NCI-H1417 (cell line): ENCODE measurements at regions not wholly inside any gene's neighbourhood (a gene's known extent, or its start where the extent isn't known, plus 50 kb on each side); places are given as distances from the start of the nearest gene placed in this dataset.

Experiments used
- DNase-seq, 3 experiments: peaks; one replicate each; lab custom pipeline; 2025; lab: John Stamatoyannopoulos, UW

DNA sequence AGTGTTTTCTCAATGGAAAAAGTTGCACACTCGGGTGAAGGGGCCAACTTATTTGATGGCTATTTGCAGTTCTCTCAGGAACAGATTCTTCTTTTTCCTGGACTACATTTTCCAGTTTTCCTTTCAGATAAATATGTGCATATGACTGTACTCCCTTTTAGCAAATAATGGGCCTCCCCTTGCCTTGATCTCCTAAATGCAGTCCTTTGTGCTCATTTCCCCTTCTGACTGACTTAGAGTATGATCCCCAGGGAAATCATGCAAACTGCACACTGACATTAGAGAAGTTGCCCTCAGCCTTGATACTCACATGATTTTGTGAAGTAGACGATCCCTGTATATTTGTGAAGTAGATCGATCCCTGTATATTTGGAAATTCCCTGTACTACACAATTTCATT lies 492.9 kb upstream of the NOVA1 start:
- DNase-seq, result no peak

DNA sequence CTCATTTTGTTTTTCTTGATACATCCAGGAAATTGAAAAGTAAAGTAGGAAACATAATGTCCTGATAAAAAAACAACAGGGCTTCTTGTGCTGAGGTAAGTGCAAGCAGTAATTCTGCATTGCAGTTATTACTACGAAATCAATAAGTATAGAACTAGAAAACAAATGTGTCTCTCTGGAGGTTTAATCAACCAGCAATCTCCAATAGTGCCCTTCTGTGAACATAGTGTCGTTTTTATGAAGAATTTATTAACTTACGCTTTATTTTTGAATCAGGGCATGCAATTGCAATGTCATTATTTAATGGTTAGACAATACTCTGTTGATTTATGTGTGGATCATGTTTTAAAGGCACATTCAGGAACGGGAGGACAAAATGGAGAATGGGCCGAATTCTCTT lies 494.1 kb upstream of the NOVA1 start:
- DNase-seq, result no peak

DNA sequence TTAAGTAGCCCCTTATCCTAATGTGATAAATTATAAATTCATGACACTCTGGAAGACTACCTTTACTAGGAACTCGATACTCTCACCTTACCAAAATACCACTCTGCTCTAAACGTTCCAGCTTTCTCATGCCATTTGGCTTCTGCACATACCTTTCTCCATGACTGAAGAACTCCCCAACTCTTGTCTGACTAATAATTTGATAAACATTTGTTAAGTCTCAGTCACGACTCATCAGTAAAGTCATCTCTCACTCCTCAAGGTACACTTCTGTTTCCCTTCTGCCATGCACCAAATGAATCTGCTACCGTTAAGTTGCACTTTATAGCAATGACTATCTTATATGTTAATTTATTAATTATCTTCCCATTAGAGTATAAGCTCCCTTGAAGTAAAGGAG lies 498.3 kb upstream of the NOVA1 start:
- DNase-seq, result no peak

DNA sequence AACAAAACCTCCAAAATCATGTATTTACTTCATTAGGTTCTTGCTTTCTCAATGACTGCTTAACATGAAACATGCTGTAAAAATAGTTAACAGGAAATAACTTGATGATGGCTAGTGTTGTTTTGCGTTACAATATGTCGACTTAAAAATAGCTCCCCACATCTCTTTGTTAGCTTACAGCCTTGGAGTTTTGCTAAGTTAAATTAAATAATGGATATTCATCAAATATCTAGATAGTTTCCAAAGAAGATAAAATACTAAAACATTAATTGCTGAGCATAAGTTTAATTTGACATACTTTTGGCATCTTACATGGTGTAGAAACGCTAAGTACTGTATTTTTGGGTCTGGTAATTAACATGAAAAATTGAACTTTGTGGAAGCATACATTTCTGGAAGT lies 500.6 kb upstream of the NOVA1 start:
- no peak for DNase-seq

DNA sequence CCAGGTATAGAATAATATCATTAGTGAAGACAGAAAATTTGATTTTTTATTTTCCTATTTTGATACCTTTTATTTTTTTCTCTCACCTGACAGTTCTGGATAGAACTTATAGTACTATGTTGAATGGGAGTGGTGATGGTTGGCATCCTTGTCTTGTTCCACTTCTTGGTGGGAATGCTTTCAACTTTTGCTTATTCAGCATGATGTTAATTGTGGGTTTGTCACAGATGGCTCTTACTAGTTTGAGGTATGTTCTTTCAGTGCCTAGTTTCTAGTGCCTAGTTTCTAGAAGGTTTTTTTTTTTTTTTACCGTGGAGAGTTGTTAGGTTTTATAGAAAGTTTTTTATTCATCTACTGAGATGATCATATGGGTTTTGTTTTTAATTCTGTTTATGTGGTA lies 516.3 kb upstream of the NOVA1 start:
- no peak for DNase-seq

DNA sequence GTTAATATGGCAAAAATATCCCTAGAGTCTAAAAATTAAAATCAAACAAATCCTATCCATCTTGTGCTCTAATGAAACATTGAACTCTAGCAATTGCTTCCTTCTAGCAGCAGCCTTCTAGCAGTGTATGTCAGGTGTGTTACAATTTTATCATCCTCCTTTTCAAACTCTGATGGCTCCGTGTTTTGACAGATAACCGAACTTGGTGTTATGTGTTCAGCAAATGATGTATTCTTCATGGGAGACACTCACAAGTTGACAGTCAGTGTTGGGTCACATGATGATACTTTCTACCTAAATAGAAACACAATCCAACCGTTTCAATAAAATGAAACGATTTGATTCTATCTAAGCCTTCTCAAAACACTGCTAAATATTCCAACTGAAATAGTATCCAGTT lies 525.3 kb upstream of the NOVA1 start:
- DNase-seq, result no peak

DNA sequence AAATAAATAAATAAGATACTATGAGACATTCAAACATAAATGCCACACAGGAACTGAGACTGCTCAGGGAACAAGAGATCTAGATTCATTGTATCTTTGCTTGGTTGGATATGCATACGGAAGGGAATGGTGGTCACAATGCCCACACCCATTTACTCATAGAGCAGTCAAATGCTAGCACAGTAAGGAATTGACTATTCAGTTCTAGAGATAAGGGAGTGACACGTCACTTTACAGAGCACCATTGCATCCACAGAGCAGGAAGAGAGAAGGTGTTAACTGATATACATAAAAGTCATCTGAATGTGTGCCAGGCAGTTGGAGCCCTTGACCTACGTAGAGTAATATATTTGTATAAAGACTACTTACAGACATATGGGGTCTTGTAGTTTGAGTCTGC lies 530.0 kb upstream of the NOVA1 start:
- no peak for DNase-seq

DNA sequence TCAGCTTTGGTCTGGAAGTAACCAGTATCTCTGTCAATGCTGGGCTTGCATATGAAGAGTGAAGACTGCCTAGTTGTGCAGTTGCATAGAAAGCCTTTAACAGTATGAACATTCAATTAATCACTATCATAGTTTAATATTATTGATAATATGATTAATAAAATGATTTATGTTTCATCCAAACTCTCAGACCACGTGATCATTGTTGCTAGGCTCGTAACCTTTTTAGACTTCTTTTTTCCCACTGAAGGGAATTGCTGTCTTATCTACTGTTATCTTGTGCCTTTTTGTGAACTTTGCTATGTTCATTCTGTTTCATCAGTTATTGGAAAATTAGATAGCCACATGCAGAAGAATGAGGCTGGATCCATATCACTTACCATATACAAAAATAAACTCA lies 536.4 kb upstream of the NOVA1 start:
- no peak for DNase-seq

DNA sequence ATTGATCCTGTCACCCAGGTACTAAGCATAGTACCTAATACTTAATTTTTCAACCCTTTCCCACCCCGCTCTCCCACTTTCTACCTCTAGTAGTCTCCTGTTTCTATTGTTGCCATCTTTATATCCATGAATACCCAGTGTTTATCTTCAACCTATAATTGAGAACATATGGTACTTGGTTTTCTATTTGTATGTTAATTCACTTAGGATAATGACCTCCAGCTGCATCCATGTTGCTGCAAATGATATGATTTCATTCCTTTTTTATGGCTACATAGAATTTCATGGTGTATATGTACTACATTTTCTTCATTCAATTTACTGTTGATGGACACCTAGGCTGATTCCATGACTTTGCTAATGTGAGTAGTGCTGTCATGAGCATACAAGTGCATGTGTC lies 547.3 kb upstream of the NOVA1 start:
- no peak for DNase-seq

DNA sequence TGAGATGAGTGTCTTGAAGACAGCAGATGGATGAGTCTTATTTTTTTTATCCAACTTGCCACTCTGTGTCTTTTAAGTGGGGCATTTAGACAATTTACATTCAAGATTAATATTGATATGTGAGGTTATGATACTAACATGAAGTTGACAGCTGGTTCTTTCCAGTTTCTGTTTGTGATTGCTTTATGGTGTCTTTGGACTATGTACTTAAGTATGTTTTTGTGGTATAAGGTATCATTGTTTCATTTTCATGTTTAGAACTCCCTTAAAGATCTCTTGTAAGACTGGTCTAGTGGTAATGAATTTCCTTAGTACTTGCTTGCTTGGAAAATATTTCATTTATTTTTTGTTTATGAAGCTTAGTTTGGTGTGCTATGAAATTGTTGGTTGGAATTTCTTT lies 550.3 kb upstream of the NOVA1 start:
- DNase-seq, result no peak

DNA sequence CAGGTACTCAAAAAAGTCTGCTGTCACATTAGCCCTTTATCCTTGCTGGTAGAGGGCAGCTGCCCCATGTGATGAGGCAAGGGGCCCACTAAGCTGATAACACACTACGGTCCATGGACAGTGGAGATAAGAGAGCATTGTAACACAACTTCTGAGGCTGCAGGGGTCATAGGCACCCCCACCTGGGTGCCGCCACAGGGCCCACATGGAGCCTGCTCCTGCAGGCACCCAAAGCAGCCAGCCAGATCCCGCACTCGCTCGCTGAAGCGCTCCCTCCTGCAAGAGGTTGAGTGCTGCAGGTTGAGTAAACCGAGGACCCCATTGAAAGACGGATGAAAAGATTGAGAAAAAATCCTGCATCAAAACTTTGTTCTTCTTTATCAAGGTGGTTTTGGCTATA lies 566.3 kb upstream of the NOVA1 start:
- DNase-seq, result no peak

DNA sequence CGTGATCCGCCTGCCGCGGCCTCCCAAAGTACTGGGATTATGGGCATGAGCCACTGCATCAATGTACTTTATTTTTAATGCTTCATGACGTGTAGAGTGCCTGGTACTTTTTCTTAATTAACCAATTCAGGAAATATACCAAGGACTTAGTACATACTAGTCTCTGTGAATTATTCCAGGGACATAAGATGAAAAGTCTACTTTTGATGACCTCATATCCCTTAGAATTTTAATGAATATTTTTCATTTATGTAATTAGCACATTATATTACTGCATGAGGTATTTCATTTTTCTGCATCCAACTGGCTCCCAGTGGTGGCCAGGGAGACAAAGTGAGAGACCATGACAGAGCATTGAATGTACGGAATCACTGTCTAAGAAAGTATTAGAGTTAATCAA lies 577.7 kb upstream of the NOVA1 start:
- DNase-seq, result no peak

DNA sequence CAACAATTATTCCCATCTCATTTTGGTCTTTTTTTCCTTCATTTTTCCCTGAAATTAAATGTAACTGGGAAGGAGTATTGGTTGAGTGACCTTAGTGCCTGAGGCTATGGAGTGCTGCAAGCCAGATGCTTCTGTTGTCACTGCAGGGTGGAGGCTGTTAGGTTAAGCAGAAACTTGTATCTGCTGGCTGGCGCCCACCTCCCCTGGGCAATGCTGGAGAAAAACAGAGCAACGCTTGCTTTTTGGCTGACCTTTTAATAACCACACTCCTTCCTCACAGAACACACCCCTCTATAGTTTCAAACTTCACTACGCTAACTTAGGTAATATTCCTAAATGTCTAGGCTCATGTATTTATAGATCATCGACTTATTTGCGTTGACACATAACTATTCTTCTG lies 583.5 kb upstream of the NOVA1 start:
- DNase-seq, result peak in 1 of 3 experiments; percentile 9

DNA sequence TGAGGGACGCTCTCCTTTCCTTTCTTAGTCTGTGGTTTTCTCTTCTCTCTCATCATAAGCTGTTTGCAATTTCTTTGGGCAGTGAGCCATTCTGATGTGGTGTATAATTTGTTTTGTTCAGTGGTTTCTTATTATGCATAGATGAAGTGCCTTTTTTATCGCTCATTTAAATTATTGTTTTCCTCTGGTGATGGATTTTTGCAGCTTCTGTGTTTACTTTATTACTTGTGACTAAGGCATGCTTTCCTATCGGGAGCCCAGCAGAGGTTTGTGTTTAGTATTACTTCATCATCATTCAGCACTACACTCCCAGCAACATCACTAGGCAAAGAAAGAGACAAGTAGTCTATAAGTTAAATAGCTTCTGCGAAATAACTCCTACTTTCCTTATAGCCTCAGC lies 586.6 kb upstream of the NOVA1 start:
- DNase-seq, result peak in 2 of 3 experiments; percentile 13 to 60

DNA sequence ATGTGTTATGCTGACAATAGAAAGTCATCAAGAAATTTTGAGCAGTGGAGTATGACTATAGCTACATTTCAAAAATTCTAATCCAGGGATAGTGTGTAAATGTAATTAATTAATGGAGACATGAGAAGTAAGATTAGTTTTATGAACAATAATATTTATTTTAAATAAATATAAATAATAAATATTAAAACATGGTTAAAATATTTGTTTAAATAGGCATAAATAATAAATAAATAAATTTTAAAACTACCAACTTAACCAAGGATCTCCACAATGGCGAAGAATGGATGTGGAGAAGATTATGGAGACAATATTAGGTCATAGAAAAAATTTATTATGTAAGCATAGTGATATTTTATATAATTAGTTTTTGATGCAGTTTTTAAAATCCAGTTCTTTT lies 588.2 kb upstream of the NOVA1 start:
- no peak for DNase-seq

DNA sequence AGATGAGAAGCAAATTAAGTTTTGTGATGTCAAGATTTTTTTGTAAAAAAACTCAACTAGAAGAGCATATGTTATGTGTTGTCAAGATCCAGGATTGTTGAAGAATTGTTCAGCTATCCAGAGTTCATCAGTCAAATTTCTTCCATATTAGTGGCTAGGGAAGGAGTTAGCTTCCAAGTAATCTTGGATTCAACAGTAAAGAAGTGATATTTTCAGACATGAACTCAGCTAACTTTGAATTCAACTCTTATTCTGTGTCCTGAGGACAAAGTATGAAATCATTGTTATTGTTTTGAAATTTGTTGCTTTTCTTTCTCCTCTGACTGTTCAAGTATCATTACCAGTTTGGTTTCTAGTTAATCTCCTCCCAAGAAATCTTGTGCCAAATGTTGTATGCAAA lies 589.3 kb upstream of the NOVA1 start:
- no peak for DNase-seq

DNA sequence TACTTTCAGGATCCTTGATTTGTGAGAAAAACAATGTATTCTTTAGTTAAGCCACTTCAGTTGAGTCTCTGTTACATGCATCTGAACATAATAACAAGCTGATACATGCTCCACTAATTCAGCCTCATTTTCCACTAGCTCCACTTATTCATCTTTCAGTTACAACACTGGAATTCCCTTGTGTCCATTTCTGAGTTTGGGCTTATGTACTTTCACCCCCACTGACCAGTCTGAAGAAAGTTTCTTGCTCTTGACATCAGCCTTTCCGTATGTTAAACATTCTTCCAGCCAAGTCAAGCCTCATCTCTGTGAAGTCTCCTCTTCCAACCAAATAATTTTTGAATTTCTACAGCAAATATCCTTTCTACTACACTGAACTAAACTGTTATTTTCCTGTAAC lies 592.5 kb upstream of the NOVA1 start:
- DNase-seq, result no peak

DNA sequence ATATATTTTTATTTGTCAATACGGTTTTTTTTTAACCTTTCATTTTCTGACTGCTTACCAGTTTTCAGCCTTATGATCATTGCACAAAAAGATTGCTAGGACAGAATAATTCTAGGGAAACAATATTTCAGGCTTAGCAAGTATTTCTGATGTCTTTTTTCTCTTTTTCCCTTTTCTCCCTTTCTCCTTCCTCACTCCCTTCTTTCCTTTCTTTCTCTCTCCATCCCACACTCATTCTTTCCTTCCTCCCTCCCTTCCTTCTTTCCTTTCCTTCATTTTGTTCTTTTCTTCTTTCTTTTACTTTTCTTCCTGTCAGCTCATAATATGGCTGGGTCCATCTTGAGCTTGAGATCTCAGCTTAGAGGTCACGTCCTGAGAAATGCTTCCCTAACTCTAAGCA lies 601.4 kb upstream of the NOVA1 start:
- no peak for DNase-seq

DNA sequence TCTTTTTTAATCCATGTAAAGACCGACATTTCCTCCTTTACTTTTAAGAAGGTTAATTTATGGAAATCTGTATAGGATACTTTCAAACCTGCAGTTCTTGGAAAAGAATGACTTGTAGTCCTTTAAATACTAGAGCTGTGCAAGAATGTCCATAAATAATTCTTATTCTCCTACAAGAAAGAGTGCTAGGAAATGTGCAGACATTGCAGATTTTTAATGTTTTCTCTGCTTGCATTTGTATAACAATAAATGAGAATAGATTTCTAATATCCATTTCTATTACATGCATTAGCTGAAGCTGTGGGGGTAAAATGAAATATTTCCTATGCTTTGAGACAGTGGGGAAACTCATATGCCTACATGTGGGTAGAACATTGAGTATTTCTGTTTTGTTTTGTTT lies 607.2 kb upstream of the NOVA1 start:
- no peak for DNase-seq

DNA sequence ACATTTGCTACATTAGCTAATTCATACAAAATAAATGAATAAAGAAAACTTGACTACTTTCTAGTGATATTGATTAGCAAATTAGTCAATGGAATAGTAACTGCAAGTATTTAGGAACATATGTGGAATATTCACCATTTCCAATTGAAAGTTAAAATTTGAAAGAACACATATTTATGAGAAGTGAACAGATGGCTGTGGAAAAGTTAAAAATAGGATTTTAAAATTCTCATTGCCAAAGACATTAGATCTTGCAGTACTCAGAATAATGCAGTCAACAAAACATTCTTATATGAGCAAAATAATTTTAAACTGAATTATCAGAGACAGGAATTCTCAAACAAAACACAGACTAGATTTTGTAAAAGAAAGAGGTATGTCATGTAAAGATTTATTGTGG lies 613.9 kb upstream of the NOVA1 start:
- no peak for DNase-seq

DNA sequence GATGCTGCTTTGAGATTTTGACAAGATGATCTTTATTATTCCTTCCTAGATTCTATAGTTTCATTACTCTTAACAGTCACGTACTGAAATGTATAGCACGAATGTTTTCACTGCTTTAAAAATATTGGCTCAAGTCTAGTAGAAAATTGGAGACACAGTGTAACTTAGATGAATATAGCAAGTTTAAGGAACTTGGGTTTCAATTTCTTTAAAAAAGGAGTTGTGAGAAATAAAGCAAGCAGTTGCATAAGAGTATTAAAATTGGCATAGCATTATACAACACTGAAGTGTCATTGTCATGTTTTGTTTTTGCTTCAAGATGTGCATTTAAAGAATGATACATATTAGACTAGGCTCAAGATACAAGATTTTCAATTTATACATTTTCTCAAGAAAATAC lies 624.8 kb upstream of the NOVA1 start:
- no peak for DNase-seq

DNA sequence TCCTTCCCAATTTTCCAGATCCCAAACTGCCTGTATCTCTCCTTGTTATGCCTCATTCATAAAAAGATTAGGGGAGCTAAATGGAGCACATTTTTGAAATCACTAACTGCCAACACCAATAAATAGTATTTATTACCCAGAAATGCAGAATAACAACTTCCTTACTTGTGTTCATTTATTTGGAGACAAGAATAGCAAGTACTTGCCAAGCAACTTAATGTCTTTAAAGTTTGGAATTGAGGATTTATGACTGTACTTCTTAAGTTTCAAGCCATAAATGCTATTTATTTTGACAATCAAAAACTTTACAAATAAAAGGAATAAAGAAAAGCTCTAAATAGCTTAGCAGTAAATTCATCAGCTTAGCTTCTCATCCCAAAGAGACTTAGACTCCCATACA lies 626.1 kb upstream of the NOVA1 start:
- DNase-seq, result no peak

DNA sequence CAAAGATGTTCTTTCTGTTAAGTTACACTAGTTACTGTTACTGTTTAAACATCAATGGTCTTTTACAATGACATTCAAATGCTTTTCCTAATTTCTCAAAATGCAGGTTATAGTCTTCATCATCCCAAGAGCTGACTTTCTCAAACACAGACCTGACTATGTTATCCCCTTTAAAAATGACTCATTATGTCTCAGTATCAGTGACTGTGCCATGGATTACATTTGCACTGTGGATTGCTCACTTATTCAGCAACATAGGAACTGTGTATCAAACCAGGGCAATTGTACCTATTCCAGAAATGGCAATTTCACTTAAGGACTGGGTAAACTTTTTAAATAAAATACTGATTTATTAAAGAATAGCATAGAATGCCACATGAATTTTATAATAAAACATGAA lies 630.2 kb upstream of the NOVA1 start:
- no peak for DNase-seq

DNA sequence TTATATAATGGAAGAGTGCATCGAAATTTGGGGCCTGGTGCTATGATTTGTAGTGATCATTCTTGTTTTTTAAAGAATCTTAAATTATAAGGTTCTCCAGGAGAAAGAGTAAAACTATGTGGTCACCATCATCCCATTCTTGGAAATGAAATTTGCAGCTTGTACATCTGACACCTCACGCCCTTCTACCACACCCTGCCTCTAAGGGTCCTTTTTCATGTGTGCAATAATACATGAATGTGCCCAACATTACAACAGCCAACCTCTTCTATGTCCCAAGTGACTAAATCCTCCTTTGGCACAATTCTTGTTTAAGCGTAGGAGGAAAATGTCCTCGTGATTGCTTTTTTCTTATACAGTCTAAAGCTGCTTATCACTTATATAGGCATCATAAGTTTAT lies 636.5 kb upstream of the NOVA1 start:
- DNase-seq, result no peak

DNA sequence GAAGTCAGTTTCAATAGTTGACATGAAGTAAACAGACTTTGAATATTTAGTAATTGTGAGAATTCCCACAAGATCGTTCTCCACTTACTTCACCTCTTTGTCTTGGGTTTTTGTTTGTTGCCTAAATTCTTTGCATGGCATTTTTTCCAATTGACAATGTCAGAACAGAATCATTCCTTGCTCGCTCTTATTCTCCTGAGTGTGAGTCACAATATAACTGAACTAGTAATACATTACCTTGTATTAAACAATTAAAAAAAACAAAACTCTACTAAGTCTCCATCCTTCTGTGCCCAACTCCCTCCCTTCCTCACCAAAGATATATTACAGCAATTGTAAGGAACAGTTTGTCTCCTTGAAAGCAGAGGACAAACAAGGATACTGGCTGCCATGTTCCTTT lies 638.8 kb upstream of the NOVA1 start:
- no peak for DNase-seq
